ENCODE measurements at regions not wholly inside any gene's neighbourhood (a gene's known extent, or its start where the extent isn't known, plus 50 kb on each side); places are given as distances from the start of the nearest gene placed in this dataset.

DNA sequence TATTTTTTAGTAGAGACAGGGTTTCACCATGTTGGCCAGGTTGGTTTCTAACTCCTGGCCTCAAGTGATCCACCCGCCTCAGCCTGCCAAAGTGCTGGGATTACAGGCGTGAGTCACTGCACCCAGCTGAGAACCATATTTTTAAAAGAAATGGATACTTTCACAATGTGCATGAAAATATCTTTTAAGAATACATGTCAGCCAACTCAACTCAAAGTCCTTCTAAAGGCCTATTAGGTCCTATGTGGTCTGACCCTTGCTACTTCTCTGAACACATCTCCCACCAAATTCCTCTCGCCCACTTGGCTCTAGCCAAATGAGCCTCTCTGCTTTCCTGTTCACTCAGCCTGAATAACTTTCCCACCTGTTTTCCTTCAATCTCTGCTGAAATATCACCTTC is 119.6 kb downstream of the MTX2 start:
- no peak for DNase-seq

DNA sequence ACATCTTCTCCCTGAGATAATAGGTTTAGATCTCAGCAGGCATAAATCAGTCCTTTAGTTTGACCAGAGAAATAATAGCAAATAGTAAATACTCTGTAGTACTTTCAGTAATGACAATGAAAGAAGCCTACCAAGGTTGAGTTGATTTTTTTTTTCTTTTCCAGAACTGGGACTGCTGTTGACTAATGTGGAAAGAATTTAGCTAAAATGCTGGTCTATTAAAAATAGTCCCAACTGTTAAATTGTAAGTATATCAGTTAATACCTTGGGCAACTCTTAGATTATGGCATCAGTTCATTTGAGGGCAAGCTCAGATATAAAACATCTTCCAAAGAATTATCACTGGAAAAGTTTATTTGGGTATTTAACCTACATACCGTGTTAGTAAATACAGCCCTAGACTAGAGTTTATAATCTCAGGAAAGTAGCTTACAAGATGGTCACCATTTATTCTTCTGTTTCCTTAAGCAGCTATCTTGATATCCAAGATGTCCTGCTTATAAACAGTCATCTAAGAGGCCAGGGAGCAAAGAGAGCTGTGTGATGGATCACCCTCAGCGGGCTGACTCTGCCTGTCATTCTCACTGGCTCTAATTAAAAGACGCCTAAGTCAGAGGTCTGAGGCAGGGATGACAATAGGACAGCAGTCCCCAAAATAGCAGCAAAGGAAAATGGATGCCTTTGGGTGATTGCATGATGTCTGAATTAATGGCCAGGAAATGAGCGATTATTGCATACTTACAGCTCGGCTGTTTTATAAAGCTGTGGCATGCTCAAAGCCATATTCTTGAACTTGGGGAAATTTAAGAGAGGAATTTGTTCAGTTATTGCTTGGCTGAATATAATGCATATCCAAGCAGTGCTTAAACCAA is 121.3 kb downstream of the MTX2 start:
- DNase-seq = no peak

GRCh38 chr2:176391148-176391419 is 121.8 kb downstream of the MTX2 start:
- DNase-seq = no peak

DNA sequence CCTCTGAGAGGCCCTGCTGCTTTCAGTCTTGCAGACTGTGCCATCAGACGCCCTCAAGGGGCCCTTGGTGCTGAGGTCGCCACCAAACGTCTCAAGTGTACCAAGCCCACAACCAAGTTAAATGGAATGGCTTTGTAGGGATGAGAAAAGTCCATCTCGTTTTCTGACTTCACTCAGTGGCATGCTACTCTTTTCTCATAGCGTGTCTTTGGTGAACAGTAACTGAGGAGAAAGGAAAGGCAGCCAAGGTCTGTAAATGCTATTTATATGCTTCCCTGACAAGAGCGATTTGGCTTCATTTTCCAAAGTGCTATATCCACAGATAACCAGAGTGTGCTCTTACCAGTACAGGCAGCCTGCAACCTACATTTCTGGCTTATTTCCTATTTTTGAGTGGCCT is 123.0 kb downstream of the MTX2 start:
- no peak for DNase-seq

GRCh38 chr2:176392744-176393414 is 123.6 kb downstream of the MTX2 start:
- no peak for DNase-seq

DNA sequence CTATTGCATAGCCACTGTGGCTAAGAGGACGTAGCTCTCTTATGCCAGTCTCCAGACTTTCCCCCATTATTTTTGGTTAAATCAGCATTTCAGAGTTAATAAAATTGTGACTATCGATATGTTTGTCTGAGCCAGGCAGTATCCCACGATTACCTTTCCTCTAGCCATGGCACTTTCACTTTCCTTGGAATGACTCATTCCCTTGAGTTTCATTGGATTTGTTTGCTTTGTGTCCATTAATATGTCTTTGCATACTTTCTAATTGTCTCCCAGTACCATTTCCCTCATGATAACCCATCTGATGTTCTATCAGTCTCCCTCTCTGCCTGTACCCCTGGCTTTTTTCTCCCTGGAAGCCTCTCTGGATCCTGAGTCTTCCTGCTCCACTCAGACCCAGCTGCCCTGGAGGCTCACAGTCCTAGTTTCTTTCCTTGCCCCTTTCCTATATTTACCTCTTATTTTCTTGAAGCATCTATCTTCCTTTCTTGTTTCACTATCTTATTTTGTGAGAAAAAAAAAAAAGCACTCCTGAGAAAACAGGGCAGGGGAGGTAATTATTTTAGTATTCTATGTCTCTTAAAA is 126.1 kb downstream of the MTX2 start:
- DNase-seq = no peak

DNA sequence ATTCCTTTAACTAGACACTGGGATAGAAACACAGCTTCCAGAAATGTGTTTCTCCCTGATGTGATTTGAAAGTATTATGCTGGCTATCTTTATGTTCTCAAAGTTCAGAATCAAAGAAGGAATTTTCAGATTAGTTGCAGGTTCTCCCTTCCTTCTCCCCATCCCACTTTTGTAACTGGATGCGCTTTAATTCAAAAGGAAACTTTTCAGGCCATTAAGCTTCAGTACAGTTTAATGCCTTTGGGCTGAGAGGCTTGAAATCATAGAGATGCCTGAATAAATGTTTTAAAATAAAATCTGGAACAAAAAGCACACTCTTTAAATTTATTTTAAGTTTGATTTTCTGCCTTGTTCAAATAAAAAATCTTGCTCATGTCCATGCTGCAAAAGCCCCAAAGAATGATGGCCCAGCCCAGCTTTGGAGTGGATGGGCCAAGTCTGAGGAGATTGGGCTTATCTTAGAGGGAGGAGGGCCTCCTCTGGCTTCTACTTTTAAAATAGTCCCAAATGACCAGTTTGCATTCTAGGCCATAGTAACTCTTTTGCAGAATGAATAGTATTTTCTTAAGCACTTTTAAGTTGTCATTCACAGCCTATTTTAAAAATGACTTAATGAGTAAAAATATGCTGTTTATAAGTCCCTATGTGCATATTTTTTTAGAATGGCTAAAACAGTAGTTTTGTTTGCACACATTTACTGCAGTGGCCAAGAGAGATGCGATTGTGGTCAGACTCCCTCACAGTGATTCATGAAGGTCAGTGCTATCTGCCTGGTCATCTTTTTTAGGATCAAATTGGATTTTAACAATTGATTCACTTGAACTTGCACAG is 129.2 kb downstream of the MTX2 start:
- no peak for DNase-seq

DNA sequence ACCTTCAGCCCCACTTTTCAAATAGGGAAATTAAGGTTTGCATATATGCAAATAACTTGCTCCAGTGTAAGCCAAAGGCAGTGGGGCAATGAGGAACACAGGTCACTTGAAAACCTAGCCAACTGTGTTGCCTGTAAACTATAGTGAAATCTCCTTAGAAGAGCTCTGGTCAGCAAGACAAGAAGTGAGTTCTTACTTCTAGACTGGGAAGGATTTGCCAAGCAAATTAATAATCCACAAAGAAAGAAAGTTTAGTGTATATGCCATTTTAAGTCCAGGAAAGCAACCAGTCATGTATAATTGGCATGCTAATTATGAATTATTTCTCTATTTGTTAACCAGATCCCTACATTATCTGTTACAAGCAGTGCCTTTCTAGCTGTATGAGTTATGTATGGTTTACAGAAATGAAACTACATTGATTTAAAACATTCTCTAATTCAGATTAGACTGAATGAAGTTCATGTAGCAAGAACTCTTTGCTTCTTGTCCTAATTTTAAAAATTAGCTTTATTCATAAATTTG is 129.9 kb downstream of the MTX2 start:
- no peak for DNase-seq

- DNase-seq = no peak
These were observed 136.2 kb downstream of the MTX2 start for GRCh38 chr2:176405477-176405876.

DNA sequence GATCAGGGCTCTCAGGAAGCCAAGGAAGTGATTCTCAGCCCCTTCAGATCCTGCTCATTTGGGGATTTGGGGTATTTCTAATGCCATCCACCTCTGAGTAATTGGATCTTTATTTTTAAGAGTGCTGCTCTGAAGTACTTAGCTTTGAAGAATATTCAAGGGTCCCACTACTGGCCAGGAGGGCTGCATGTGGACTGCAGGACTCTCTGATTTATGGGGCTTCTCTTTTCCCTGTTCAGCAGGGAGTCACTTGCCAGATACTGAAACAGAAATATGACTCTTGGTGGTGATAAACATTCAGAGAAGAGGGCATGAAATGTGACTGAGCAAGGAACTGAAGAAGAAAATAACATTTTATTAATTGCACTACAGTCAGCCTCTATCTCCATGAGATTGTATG is 138.5 kb downstream of the MTX2 start:
- no peak for DNase-seq

- no peak for DNase-seq
These were observed 140.4 kb downstream of the MTX2 start for GRCh38 chr2:176409671-176410070.

GRCh38 chr2:176412136-176412535 is 142.9 kb downstream of the MTX2 start:
- no peak for DNase-seq

DNA sequence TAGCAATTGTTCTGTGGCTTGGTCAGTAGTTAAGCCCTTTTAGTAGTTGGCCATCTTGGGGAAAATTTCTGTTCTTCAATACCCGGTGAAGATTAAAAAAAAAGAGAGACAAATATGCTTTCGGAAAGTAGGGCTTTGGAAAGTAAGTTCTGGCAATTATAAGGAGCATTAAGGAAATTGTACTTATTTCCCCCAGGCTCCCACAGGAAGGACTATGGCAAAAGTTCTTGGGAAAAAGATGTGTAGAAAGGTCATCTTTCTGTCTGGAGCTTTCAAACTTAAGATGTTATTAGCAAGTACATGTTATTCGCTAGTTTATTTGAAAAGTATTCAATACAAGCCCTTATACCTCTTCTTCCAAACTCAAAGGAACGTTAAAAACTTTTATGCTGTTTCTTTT is 144.5 kb downstream of the MTX2 start:
- DNase-seq = no peak

- DNase-seq = no peak
These were observed 145.4 kb downstream of the MTX2 start for GRCh38 chr2:176414641-176415040.

- no peak for DNase-seq
These were observed 146.1 kb downstream of the MTX2 start for GRCh38 chr2:176415174-176415895.

- DNase-seq = no peak
These were observed 146.8 kb downstream of the MTX2 start for GRCh38 chr2:176415937-176416499.

GRCh38 chr2:176418768-176419167 is 149.5 kb downstream of the MTX2 start:
- no peak for DNase-seq

- no peak for DNase-seq
These were observed 150.4 kb downstream of the MTX2 start for GRCh38 chr2:176419591-176420071.

GRCh38 chr2:176421297-176422050 is 152.2 kb downstream of the MTX2 start:
- no peak for DNase-seq

- no peak for DNase-seq
These were observed 154.6 kb downstream of the MTX2 start for GRCh38 chr2:176423819-176424218.

DNA sequence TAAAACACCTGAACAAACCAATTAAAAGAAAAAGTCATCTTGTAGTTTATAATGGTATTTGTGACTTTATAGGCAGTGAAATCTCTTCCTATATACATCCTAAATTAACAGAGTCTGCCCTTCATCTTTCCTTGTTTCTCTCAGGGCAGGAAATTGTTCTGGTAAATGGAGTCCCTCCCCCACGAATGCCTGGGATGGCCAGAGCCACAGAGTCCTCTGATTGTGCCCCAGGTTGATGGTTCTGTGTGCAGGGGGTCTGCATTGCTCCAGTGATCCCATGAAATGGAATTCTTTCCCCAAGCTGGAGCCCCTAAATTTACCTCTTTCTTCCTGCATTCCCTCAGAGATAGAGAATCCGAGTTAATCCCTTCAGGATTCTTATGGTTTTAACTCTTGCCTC is 155.5 kb downstream of the MTX2 start:
- DNase-seq = no peak

Measured in hematopoietic multipotent progenitor cell treated with erythropoietin and hydrocortisone succinate and interleukin-3 and kit ligand, for 6 days (in vitro differentiated cells).